Adrenal gland (tissue), 5 donors: ENCODE measurements at regions not wholly inside any gene's neighbourhood (a gene's known extent, or its start where the extent isn't known, plus 50 kb on each side); places are given as distances from the start of the nearest gene placed in this dataset.

ENCODE experiments used
- CTCF ChIP-seq, 6 experiments: fragments of 450-650 bp in 4 of 6; fragments of 200-600 bp in 2 of 6; sonication (generic) in 1 of 6; IDR thresholded peaks; 1 replicate in 5 of 6; 2 replicates in 1 of 6; pipeline versions ENCODE4 v1.5.1 to v1.8.0; 2016 to 2021; ENCODE audit warnings: antibody characterized with exemption in 6 of 6, mild to moderate bottlenecking in 2 of 6, moderate library complexity in 1 of 6
- POLR2A ChIP-seq, 2 donors: fragments of 450-650 bp; IDR thresholded peaks; one replicate each; pipeline ENCODE4 v1.6.1; 2017; ENCODE audit warnings: antibody characterized with exemption in 2 of 2, mild to moderate bottlenecking in 2 of 2, moderate library complexity in 1 of 2
- donor health status: DM: no; HTN: no; CAD: no.

GRCh38 chr5:171632616-171633015 lies 153.0 kb upstream of the SMIM23 start:
- TF ChIP-seq CTCF (IDR thresholded peaks at IDR 0.05), result no peak
- no peak for TF ChIP-seq POLR2A (IDR thresholded peaks at IDR 0.05)
